ENCODE measurements at regions not wholly inside any gene's neighbourhood (a gene's known extent, or its start where the extent isn't known, plus 50 kb on each side); places are given as distances from the start of the nearest gene placed in this dataset.

- no peak for TF ChIP-seq CTCF (IDR thresholded peaks at IDR 0.05)
- TF ChIP-seq POLR2A (IDR thresholded peaks at IDR 0.05), result no peak
- no peak for TF ChIP-seq EP300 (IDR thresholded peaks at IDR 0.05)
- TF ChIP-seq POLR2AphosphoS5 (IDR thresholded peaks at IDR 0.05), result no peak
Observed at GRCh38 chr10:81306971-81307782, 567.8 kb upstream of the NRG3 start.
